H9 (cell line): ENCODE measurements at regions not wholly inside any gene's neighbourhood (a gene's known extent, or its start where the extent isn't known, plus 50 kb on each side); places are given as distances from the start of the nearest gene placed in this dataset.

Experiments
- DNase-seq: peaks from one replicate; pipeline ENCODE4 v3.0.0-alpha.2; 2017
- H2AFZ ChIP-seq: one replicate; pipeline ENCODE4 v1.6.1; 2013; ENCODE audit warnings: mild to moderate bottlenecking, low read length, control low read depth, moderate library complexity
- H2AK5ac ChIP-seq: 2 replicates; pipeline ENCODE4 v1.6.1; 2013; ENCODE audit warnings: low read length, control low read depth, mixed read lengths; ENCODE audit not compliant: insufficient read length
- H2BK120ac ChIP-seq: one replicate; pipeline ENCODE4 v1.6.1; 2013; ENCODE audit warnings: low read depth, mild to moderate bottlenecking, low read length, control low read depth, inconsistent platforms; ENCODE audit not compliant: poor library complexity, severe bottlenecking
- H2BK12ac ChIP-seq: 2 replicates; pipeline ENCODE4 v1.6.1; 2013; ENCODE audit warnings: low read length, control low read depth, mixed read lengths, low read depth; ENCODE audit not compliant: insufficient read length
- H2BK15ac ChIP-seq: 2 replicates; pipeline ENCODE4 v1.6.1; 2013; ENCODE audit warnings: low read depth, low read length, control low read depth
- H2BK20ac ChIP-seq: one replicate; pipeline ENCODE4 v1.6.1; 2013; ENCODE audit warnings: low read depth, mild to moderate bottlenecking, low read length, control low read depth, inconsistent platforms; ENCODE audit not compliant: poor library complexity, severe bottlenecking
- H2BK5ac ChIP-seq: 2 replicates; pipeline ENCODE4 v1.6.1; 2013; ENCODE audit warnings: low read length, control low read depth, mixed read lengths; ENCODE audit not compliant: insufficient read length
- H3K14ac ChIP-seq: 2 replicates; pipeline ENCODE4 v1.6.1; 2013; ENCODE audit warnings: low read length, control low read depth; ENCODE audit not compliant: insufficient read depth
- H3K18ac ChIP-seq: 2 replicates; pipeline ENCODE4 v1.6.1; 2013; ENCODE audit warnings: low read depth, mild to moderate bottlenecking, mixed read lengths, low read length, control low read depth; ENCODE audit not compliant: insufficient read length
- H3K23ac ChIP-seq: 2 replicates; pipeline ENCODE4 v1.6.1; 2013; ENCODE audit warnings: low read length, control low read depth, mixed read lengths, low read depth; ENCODE audit not compliant: insufficient read length
- H3K23me2 ChIP-seq: 2 replicates; pipeline ENCODE4 v1.6.1; 2013; ENCODE audit warnings: low read depth, mild to moderate bottlenecking, mixed read lengths, low read length, control low read depth; ENCODE audit not compliant: insufficient read length, poor library complexity, severe bottlenecking
- H3K27ac ChIP-seq: 2 replicates; pipeline ENCODE4 v1.5.1; 2013; ENCODE audit warnings: low read length, control low read depth, mixed read lengths, low read depth; ENCODE audit not compliant: insufficient read length
- H3K27me3 ChIP-seq: 2 replicates; pipeline ENCODE4 v1.6.1; 2013; ENCODE audit warnings: low read length, control low read depth, inconsistent platforms; ENCODE audit not compliant: insufficient read depth
- H3K4ac ChIP-seq: 2 replicates; pipeline ENCODE4 v1.6.1; 2013; ENCODE audit warnings: low read depth, mild to moderate bottlenecking, control low read depth, inconsistent platforms, low read length, moderate library complexity
- H3K4me1 ChIP-seq: 2 replicates; pipeline ENCODE4 v1.6.1; 2013; ENCODE audit warnings: low read length, control low read depth, inconsistent platforms; ENCODE audit not compliant: insufficient read depth
- H3K4me2 ChIP-seq: 2 replicates; pipeline ENCODE4 v1.6.1; 2013; ENCODE audit warnings: low read length, control low read depth, mixed read lengths; ENCODE audit not compliant: insufficient read length, insufficient read depth
- H3K56ac ChIP-seq: 2 replicates; pipeline ENCODE4 v1.6.1; 2013; ENCODE audit warnings: low read depth, mild to moderate bottlenecking, mixed read lengths, low read length, control low read depth; ENCODE audit not compliant: insufficient read length
- H3K79me1 ChIP-seq: 2 replicates; pipeline ENCODE4 v1.6.1; 2013; ENCODE audit warnings: low read depth, mild to moderate bottlenecking, moderate library complexity, low read length, control low read depth, inconsistent platforms; ENCODE audit not compliant: insufficient read depth, poor library complexity, severe bottlenecking
- H3K79me2 ChIP-seq: 2 replicates; pipeline ENCODE4 v1.6.1; 2013; ENCODE audit warnings: low read length, control low read depth, inconsistent platforms; ENCODE audit not compliant: insufficient read depth
- H3K9ac ChIP-seq: 2 replicates; pipeline ENCODE4 v1.6.1; 2013; ENCODE audit warnings: low read length, control low read depth, mixed read lengths; ENCODE audit not compliant: insufficient read length; ENCODE audit errors: extremely low read depth
- H3K9me3 ChIP-seq: one replicate; pipeline ENCODE4 v1.6.1; 2013; ENCODE audit warnings: low read depth, low read length, inconsistent platforms; ENCODE audit not compliant: control insufficient read depth
- H3T11ph ChIP-seq: one replicate; pipeline ENCODE4 v1.6.1; 2013; ENCODE audit warnings: mild to moderate bottlenecking, low read length, control low read depth, inconsistent platforms
- H4K20me1 ChIP-seq: one replicate; pipeline ENCODE4 v1.6.1; 2013; ENCODE audit not compliant: control insufficient read depth, insufficient read length, insufficient read depth
- H4K5ac ChIP-seq: 2 replicates; pipeline ENCODE4 v1.6.1; 2013; ENCODE audit warnings: low read depth, mild to moderate bottlenecking, mixed read lengths, low read length, control low read depth; ENCODE audit not compliant: insufficient read length
- H4K8ac ChIP-seq: replicated peaks from 2 replicates; pipeline ENCODE4 v1.6.1; 2013; ENCODE audit warnings: low read length, control low read depth, mixed read lengths, low read depth; ENCODE audit not compliant: insufficient read length
- H4K91ac ChIP-seq: 2 replicates; pipeline ENCODE4 v1.6.1; 2013; ENCODE audit warnings: low read depth, mild to moderate bottlenecking, moderate library complexity, mixed read lengths, low read length, control low read depth; ENCODE audit not compliant: insufficient read length
- H3K27ac Mint-ChIP-seq, 3 experiments: 2 replicates in 2 of 3; 3 replicates in 1 of 3; pipeline ENCODE4 v1.8.0; 2020 to 2021; ENCODE audit warnings: mixed read lengths in 3 of 3, mild to moderate bottlenecking in 1 of 3, moderate library complexity in 1 of 3
- H3K27me3 Mint-ChIP-seq: 2 replicates; pipeline ENCODE4 v1.8.0; 2021; ENCODE audit warnings: low read depth, mild to moderate bottlenecking, moderate library complexity, mixed read lengths
- H3K36me3 Mint-ChIP-seq, 3 experiments: 2 replicates in 2 of 3; 3 replicates in 1 of 3; pipeline ENCODE4 v1.8.0; 2020 to 2021; ENCODE audit warnings: low read depth in 3 of 3, mixed read lengths in 3 of 3; ENCODE audit not compliant: insufficient read depth in 1 of 3
- H3K4me1 Mint-ChIP-seq, 2 experiments: 2 replicates each; pipeline ENCODE4 v1.8.0; 2020; ENCODE audit warnings: mixed read lengths in 2 of 2
- H3K4me3 Mint-ChIP-seq, 2 experiments: 2 replicates in 1 of 2; 3 replicates in 1 of 2; pipeline ENCODE4 v1.8.0; 2020 to 2021; ENCODE audit warnings: mild to moderate bottlenecking in 2 of 2, mixed read lengths in 2 of 2, moderate library complexity in 1 of 2
- H3K9me3 Mint-ChIP-seq, 2 experiments: 2 replicates in 1 of 2; 3 replicates in 1 of 2; pipeline ENCODE4 v1.8.0; 2020; ENCODE audit warnings: mild to moderate bottlenecking in 2 of 2, mixed read lengths in 2 of 2, moderate library complexity in 1 of 2
- CTCF ChIP-seq: fragments of 200-600 bp; sonication (generic); conservative IDR thresholded peaks from 3 replicates; pipeline ENCODE4 v1.8.0; 2021; ENCODE audit warnings: antibody characterized with exemption, mild to moderate bottlenecking
- WGBS: extraction: QIAGEN DNeasy Blood & Tissue Kit; methylation state at CpG from one replicate; pipeline ENCODE4 v1.1.7; 2013; ENCODE audit warnings: missing lambda C conversion rate, low lambda C conversion rate, mixed read lengths; ENCODE audit not compliant: insufficient read length; ENCODE audit errors: extremely low coverage; 5-methylcytosine and 5-hydroxymethylcytosine counted together

GRCh38 chrX:40410859-40411258, 169.9 kb upstream of the ATP6AP2 start:
- no peaks in the 10 kb centered on the region for H3K79me2 ChIP-seq
- Mint-ChIP-seq H3K9me3 (peaks cover 70 to 83% of the 10 kb centered on the region in 2 experiments), H3K27me3 (peaks cover 1% of the 10 kb centered on the region; the same call in 1 of the 2 replicates), H3K4me3 (no peak overlapping the region), H3K4me1 (peaks cover 16 to 24% of the 10 kb centered on the region in 2 experiments), H3K36me3 (peaks cover 2 to 21% (median 3%) of the 10 kb centered on the region in 3 experiments; a peak in 4 of 7 replicates), H3K27ac (no peak overlapping the region)
- no peak overlapping the region for H3K23ac ChIP-seq
- no peak overlapping the region for H2BK15ac ChIP-seq
- no peak overlapping the region for H3T11ph ChIP-seq
- H3K79me1 ChIP-seq, result no peaks in the 10 kb centered on the region
- no peak overlapping the region for H3K4ac ChIP-seq
- H3K56ac ChIP-seq, result no peak overlapping the region
- no peak overlapping the region for H2BK12ac ChIP-seq
- no peaks in the 10 kb centered on the region for H3K23me2 ChIP-seq
- no peak overlapping the region for H2AFZ ChIP-seq
- no peaks in the 10 kb centered on the region for H4K20me1 ChIP-seq
- no peaks in the 10 kb centered on the region for H3K4me1 ChIP-seq
- H3K9ac ChIP-seq, result no peak overlapping the region
- H4K5ac ChIP-seq, result no peak overlapping the region
- no peak overlapping the region for H2BK5ac ChIP-seq
- H3K9me3 ChIP-seq, result no peaks in the 10 kb centered on the region
- H4K91ac ChIP-seq, result no peak overlapping the region
- no peak overlapping the region for H3K27ac ChIP-seq
- H3K4me2 ChIP-seq, result no peak overlapping the region
- no peak overlapping the region for H2BK120ac ChIP-seq
- no peak overlapping the region for H3K18ac ChIP-seq
- no peak overlapping the region for H3K14ac ChIP-seq
- no peak overlapping the region for H2AK5ac ChIP-seq
- H2BK20ac ChIP-seq, result no peak overlapping the region
- H4K8ac ChIP-seq, result no peak overlapping the region
- no CpG with 5 or more reads among the region's 2 CpGs for WGBS
- no peaks in the 10 kb centered on the region for H3K27me3 ChIP-seq
- TF ChIP-seq CTCF, result no peak
- DNase-seq, result no peak
